Right lobe of liver (tissue), 4 donors: ENCODE measurements at regions not wholly inside any gene's neighbourhood (a gene's known extent, or its start where the extent isn't known, plus 50 kb on each side); places are given as distances from the start of the nearest gene placed in this dataset.

Experiments
- POLR2A ChIP-seq: fragments of 450-650 bp; IDR thresholded peaks from one replicate; pipeline ENCODE4 v1.6.1; 2017; ENCODE audit warnings: antibody characterized with exemption, mild to moderate bottlenecking
- TF ChIP-seq, protein P1 (sequence below), 4 donors: fragments of 200-600 bp in 3 of 4; fragments of 450-650 bp in 1 of 4; IDR thresholded peaks; one replicate each; pipeline versions ENCODE4 v1.5.1 to v1.8.0; 2016 to 2022; ENCODE audit warnings: antibody characterized with exemption in 4 of 4, mild to moderate bottlenecking in 2 of 4
- donor health status: DM: no; HTN: no; CAD: no.
- donor health status: DM: no; HTN: no; CAD: no.
- donor health status: DM: no; HTN: yes; CAD: no.

DNA sequence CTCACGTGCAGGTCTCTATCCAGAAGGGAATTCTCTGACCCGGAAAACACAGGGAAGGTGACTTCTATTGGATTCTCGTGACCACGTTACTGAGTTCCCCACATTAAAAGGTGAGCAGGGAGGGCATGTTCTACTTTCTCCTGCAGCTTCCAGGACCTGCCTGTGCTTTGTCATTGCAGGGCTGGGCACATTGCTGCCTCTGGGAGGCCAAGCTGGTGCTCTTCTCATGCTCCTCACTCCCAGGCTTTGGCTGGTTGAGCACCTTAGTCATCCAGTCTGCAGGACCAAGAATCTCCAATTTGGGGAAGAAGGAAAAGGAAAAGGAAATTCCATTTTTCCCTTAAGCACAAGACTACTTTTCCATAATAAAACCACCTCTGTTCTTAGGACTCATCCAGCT, 86.5 kb upstream of the TMEM72 start:
- TF ChIP-seq, protein P1, sequence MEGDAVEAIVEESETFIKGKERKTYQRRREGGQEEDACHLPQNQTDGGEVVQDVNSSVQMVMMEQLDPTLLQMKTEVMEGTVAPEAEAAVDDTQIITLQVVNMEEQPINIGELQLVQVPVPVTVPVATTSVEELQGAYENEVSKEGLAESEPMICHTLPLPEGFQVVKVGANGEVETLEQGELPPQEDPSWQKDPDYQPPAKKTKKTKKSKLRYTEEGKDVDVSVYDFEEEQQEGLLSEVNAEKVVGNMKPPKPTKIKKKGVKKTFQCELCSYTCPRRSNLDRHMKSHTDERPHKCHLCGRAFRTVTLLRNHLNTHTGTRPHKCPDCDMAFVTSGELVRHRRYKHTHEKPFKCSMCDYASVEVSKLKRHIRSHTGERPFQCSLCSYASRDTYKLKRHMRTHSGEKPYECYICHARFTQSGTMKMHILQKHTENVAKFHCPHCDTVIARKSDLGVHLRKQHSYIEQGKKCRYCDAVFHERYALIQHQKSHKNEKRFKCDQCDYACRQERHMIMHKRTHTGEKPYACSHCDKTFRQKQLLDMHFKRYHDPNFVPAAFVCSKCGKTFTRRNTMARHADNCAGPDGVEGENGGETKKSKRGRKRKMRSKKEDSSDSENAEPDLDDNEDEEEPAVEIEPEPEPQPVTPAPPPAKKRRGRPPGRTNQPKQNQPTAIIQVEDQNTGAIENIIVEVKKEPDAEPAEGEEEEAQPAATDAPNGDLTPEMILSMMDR (IDR thresholded peaks at IDR 0.05) = no peak
- TF ChIP-seq POLR2A = no peak
